WTC11 (cell line): ENCODE measurements at regions not wholly inside any gene's neighbourhood (a gene's known extent, or its start where the extent isn't known, plus 50 kb on each side); places are given as distances from the start of the nearest gene placed in this dataset.

ENCODE experiments used
- ELF4 ChIP-seq: sonication (generic); formaldehyde crosslinking; IDR thresholded peaks from 2 replicates; pipeline ENCODE4 v1.8.1; 2022; ENCODE audit warnings: low read depth, mild to moderate bottlenecking, moderate library complexity, missing genetic modification reagents
- ETV6 ChIP-seq: sonication (generic); formaldehyde crosslinking; IDR thresholded peaks from 2 replicates; pipeline ENCODE4 v1.8.1; 2022; ENCODE audit warnings: mild to moderate bottlenecking, missing genetic modification reagents
- NFYB ChIP-seq: sonication (generic); formaldehyde crosslinking; conservative IDR thresholded peaks from 2 replicates; pipeline ENCODE4 v1.8.0; 2022; ENCODE audit warnings: low read depth, missing genetic modification reagents
- SP1 ChIP-seq: sonication (generic); formaldehyde crosslinking; conservative IDR thresholded peaks from 2 replicates; pipeline ENCODE4 v1.8.1; 2022; ENCODE audit warnings: missing genetic modification reagents
- TEAD1 ChIP-seq: sonication (generic); formaldehyde crosslinking; IDR thresholded peaks from 2 replicates; pipeline ENCODE4 v1.8.0; 2022; ENCODE audit warnings: mild to moderate bottlenecking, missing genetic modification reagents
- ZNF232 ChIP-seq: sonication (generic); formaldehyde crosslinking; IDR thresholded peaks from 2 replicates; pipeline ENCODE4 v1.8.0; 2022; ENCODE audit warnings: mild to moderate bottlenecking, missing genetic modification reagents
- TF ChIP-seq, protein P1 (sequence below): sonication (generic); formaldehyde crosslinking; conservative IDR thresholded peaks from 2 replicates; pipeline ENCODE4 v1.8.1; 2023; ENCODE audit warnings: mild to moderate bottlenecking, low read depth, missing genetic modification reagents, moderate library complexity
- TF ChIP-seq, protein P2 (sequence below): fragments of 200-600 bp; IDR thresholded peaks from 2 replicates; pipeline ENCODE4 v1.8.0; 2022; ENCODE audit warnings: antibody characterized with exemption

GRCh38 chr18:28248653-28249052, 71.7 kb upstream of the CDH2 start:
- TF ChIP-seq SP1 (CRISPR knock-in tag) (no peak), NFYB (CRISPR knock-in tag) (no peak), ETV6 (no peak), ZNF232 (CRISPR knock-in tag) (no peak), TEAD1 (no peak), ELF4 (CRISPR knock-in tag) (no peak)
- TF ChIP-seq, protein P1, sequence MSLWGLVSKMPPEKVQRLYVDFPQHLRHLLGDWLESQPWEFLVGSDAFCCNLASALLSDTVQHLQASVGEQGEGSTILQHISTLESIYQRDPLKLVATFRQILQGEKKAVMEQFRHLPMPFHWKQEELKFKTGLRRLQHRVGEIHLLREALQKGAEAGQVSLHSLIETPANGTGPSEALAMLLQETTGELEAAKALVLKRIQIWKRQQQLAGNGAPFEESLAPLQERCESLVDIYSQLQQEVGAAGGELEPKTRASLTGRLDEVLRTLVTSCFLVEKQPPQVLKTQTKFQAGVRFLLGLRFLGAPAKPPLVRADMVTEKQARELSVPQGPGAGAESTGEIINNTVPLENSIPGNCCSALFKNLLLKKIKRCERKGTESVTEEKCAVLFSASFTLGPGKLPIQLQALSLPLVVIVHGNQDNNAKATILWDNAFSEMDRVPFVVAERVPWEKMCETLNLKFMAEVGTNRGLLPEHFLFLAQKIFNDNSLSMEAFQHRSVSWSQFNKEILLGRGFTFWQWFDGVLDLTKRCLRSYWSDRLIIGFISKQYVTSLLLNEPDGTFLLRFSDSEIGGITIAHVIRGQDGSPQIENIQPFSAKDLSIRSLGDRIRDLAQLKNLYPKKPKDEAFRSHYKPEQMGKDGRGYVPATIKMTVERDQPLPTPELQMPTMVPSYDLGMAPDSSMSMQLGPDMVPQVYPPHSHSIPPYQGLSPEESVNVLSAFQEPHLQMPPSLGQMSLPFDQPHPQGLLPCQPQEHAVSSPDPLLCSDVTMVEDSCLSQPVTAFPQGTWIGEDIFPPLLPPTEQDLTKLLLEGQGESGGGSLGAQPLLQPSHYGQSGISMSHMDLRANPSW (CRISPR knock-in tag), result no peak
- TF ChIP-seq, protein P2, sequence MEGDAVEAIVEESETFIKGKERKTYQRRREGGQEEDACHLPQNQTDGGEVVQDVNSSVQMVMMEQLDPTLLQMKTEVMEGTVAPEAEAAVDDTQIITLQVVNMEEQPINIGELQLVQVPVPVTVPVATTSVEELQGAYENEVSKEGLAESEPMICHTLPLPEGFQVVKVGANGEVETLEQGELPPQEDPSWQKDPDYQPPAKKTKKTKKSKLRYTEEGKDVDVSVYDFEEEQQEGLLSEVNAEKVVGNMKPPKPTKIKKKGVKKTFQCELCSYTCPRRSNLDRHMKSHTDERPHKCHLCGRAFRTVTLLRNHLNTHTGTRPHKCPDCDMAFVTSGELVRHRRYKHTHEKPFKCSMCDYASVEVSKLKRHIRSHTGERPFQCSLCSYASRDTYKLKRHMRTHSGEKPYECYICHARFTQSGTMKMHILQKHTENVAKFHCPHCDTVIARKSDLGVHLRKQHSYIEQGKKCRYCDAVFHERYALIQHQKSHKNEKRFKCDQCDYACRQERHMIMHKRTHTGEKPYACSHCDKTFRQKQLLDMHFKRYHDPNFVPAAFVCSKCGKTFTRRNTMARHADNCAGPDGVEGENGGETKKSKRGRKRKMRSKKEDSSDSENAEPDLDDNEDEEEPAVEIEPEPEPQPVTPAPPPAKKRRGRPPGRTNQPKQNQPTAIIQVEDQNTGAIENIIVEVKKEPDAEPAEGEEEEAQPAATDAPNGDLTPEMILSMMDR, result no peak
